ENCODE measurements at regions not wholly inside any gene's neighbourhood (a gene's known extent, or its start where the extent isn't known, plus 50 kb on each side); places are given as distances from the start of the nearest gene placed in this dataset.

DNA sequence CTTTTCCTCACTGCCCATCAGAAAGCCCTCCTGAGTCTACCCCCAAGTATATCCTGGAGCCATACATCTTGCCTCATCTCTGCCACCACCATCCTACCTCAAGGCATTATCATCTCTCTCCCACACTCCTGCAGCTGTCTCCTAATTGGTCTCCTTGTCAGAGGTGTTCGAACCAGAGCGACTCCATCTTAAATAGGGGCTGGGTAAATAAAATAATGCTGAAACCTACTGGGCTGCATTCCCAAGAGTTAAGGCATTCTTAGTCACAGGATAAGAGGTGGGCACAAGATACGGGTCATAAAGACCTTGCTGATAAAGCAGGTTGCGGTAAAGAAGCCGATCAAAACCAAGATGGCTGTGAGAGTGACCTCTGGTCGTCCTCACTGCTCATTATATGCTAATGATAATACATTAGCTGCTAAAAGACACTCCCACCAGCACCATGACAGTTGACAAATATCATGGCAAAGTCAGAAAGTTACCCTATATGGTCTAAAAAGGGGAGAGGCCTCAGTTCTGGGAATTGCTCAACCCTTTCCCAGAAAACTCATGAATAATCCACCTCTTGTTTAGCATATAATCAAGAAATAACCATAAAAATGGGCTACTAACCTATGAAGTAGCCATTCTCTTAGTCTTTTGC, 97.0 kb upstream of the C16orf82 start (continued):
- TF ChIP-seq, protein P1, sequence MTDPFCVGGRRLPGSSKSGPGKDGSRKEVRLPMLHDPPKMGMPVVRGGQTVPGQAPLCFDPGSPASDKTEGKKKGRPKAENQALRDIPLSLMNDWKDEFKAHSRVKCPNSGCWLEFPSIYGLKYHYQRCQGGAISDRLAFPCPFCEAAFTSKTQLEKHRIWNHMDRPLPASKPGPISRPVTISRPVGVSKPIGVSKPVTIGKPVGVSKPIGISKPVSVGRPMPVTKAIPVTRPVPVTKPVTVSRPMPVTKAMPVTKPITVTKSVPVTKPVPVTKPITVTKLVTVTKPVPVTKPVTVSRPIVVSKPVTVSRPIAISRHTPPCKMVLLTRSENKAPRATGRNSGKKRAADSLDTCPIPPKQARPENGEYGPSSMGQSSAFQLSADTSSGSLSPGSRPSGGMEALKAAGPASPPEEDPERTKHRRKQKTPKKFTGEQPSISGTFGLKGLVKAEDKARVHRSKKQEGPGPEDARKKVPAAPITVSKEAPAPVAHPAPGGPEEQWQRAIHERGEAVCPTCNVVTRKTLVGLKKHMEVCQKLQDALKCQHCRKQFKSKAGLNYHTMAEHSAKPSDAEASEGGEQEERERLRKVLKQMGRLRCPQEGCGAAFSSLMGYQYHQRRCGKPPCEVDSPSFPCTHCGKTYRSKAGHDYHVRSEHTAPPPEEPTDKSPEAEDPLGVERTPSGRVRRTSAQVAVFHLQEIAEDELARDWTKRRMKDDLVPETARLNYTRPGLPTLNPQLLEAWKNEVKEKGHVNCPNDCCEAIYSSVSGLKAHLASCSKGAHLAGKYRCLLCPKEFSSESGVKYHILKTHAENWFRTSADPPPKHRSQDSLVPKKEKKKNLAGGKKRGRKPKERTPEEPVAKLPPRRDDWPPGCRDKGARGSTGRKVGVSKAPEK (CRISPR knock-in tag; IDR thresholded peaks at IDR 0.05; ENCODE audit: borderline replicate concordance) = no peak
- TF ChIP-seq NFIC (IDR thresholded peaks at IDR 0.05; ENCODE audit: low read length) = no peak
- TF ChIP-seq TAF1 (CRISPR knock-in tag; IDR thresholded peaks at IDR 0.05) = no peak

DNA sequence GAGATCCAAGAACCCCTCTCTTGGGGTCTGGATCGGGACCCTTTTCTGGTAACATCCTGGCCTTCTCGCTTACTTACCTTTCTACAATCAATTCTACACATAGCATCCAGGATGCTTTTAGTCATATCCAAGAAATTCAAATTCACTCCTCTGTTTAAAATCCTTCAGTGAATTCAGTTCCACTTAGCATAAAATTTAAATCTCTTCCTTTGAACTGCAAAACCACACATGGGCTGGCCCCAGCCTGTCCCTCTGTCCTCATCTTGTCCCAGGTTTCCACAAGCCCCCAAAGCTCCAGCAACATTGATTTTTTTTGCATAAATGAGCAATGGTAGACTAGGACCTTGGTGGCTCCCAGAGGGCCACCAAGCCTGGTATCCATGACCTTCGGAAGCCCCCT, 96.4 kb upstream of the C16orf82 start:
- FAIRE-seq = no peak
- POLR2A ChIA-PET = no interaction called here
- in situ Hi-C loops (cut with HindIII; ENCODE audit: extremely low pct_ligation_motif_present, low pct_unique_long_range_greater_than_20kb) = no loop called here

More for the DNA sequence above, 96.4 kb upstream of the C16orf82 start:
- H4K20me1 ChIP-seq (ENCODE audit: insufficient read depth, low read length) = no peaks in the 10 kb centered on the region
- no TSS peak for BruUV-seq (replicated peaks)
- H3K4me3 ChIP-seq (replicated peaks in 1 of 3; ENCODE audit: insufficient read depth in 1 of 3, low read depth in 2 of 3, low read length in 3 of 3) = no peak overlapping the region
- no peaks in the 10 kb centered on the region for H3K36me3 ChIP-seq (replicated peaks in 1 of 2; ENCODE audit: control insufficient read depth in 1 of 2, insufficient read depth in 2 of 2, low read length in 2 of 2)
- ATAC-seq (no peak), DNase-seq (ENCODE audit: low spot score) (no peak)
- H3K4me2 ChIP-seq (ENCODE audit: low read depth, low read length) = no peak overlapping the region
- H3K79me2 ChIP-seq (ENCODE audit: insufficient read depth, low read length) = no peaks in the 10 kb centered on the region
- H3K27ac ChIP-seq (ENCODE audit: extremely low read length, insufficient read depth, low read length) = no peak overlapping the region
- H3K9me3 ChIP-seq (ENCODE audit: low read length) = no peaks in the 10 kb centered on the region
- CTCF ChIA-PET (ENCODE audit: low intra/inter-chr PET ratio, low total read pairs) = no interaction called here
- intact Hi-C loops (cut with micrococcal nuclease; ENCODE audit: unreplicated experiment) = no loop called here
- no peak overlapping the region for H3K9ac ChIP-seq (ENCODE audit: insufficient read depth, low read depth, low read length)
- H3K27me3 ChIP-seq (ENCODE audit: control insufficient read depth in 1 of 2, insufficient read depth in 2 of 2, low read length in 2 of 2) = peaks cover 0 to 3% of the 10 kb centered on the region in 2 experiments; a peak in 2 of 5 replicates
- TF ChIP-seq MIXL1 (CRISPR knock-in tag; IDR thresholded peaks at IDR 0.05) = no peak
- no peak for TF ChIP-seq ATM (IDR thresholded peaks at IDR 0.05; ENCODE audit: borderline replicate concordance)
- no peak overlapping the region for H2AFZ ChIP-seq (ENCODE audit: low read length)
- no peaks in the 10 kb centered on the region for H3K4me1 ChIP-seq (ENCODE audit: insufficient read depth, low read length)
- 9% methylated on average over 3 of the region's 3 CpGs for WGBS (ENCODE audit: low lambda C conversion rate)

Measured in HepG2 (cell line).